Endothelial cell of umbilical vein (primary cell): ENCODE measurements at regions not wholly inside any gene's neighbourhood (a gene's known extent, or its start where the extent isn't known, plus 50 kb on each side); places are given as distances from the start of the nearest gene placed in this dataset.

Experiments used
- BruUV-seq: library from RNA; stranded (reverse); fragments of 400-500 nt; replicated peaks from 2 replicates; lab custom pipeline; 2021; lab: Mats Ljungman, UMichigan
- CTCF ChIA-PET: fragments of 300-600, 350-600 bp; sonication (Branson Sonifier 250); formaldehyde crosslinking; loops from one replicate; lab custom pipeline; 2021; ENCODE audit warnings: antibody characterized with exemption, inconsistent platforms; lab: Charles Lee
- POLR2A ChIA-PET: fragments of 300-600, 350-600 bp; sonication (Branson Sonifier 250); formaldehyde crosslinking; loops from one replicate; lab custom pipeline; 2021; ENCODE audit warnings: antibody characterized with exemption, inconsistent platforms; lab: Charles Lee
- DNase-seq: peaks from one replicate; pipeline ENCODE4 v3.0.0-alpha.2; 2011; ENCODE audit warnings: low read depth, low spot score
- FAIRE-seq: peaks from 2 replicates; lab custom pipeline; 2011; peaks lifted over from hg19 to GRCh38; lab: Jason Lieb, UNC
- H2AFZ ChIP-seq: 2 replicates; pipeline ENCODE4 v1.6.0; 2012; ENCODE audit warnings: low read depth, low read length, control low read depth, inconsistent platforms
- H3K27ac ChIP-seq: 2 replicates; pipeline ENCODE4 v1.5.1; 2011; ENCODE audit warnings: low read depth, mild to moderate bottlenecking, control low read depth, low read length, moderate library complexity; ENCODE audit not compliant: insufficient read depth
- H3K27me3 ChIP-seq, 2 experiments: 2 replicates each; pipeline versions ENCODE4 v1.6.0 to v1.6.1; 2011; ENCODE audit warnings: low read length in 2 of 2, mixed read lengths in 1 of 2; ENCODE audit not compliant: control insufficient read depth in 2 of 2, insufficient read depth in 2 of 2
- H3K36me3 ChIP-seq, 2 experiments: 2 replicates in 1 of 2; 3 replicates in 1 of 2; pipeline ENCODE4 v1.5.1; 2011; ENCODE audit warnings: low read length in 2 of 2, mild to moderate bottlenecking in 1 of 2, moderate library complexity in 1 of 2; ENCODE audit not compliant: control insufficient read depth in 2 of 2, insufficient read depth in 2 of 2; ENCODE audit errors: extremely low read depth in 1 of 2
- H3K4me1 ChIP-seq: 3 replicates; pipeline ENCODE4 v1.5.1; 2011; ENCODE audit warnings: mild to moderate bottlenecking, low read length; ENCODE audit not compliant: control insufficient read depth, insufficient read depth; ENCODE audit errors: extremely low read depth
- H3K4me2 ChIP-seq: 2 replicates; pipeline ENCODE4 v1.6.1; 2011; ENCODE audit warnings: low read length, control low read depth, mixed read lengths; ENCODE audit not compliant: insufficient read depth
- H3K4me3 ChIP-seq, 3 experiments: fragments of 200-600 bp in 1 of 3; sonication (generic), shearing (Covaris generic) in 1 of 3; replicated peaks in 1 of 3; 2 replicates each; pipeline ENCODE4 v1.5.1; 2011 to 2016; ENCODE audit warnings: control low read depth in 3 of 3, low read length in 3 of 3, mild to moderate bottlenecking in 2 of 3, inconsistent platforms in 1 of 3, low read depth in 1 of 3, moderate library complexity in 1 of 3; ENCODE audit not compliant: insufficient read depth in 1 of 3
- H3K79me2 ChIP-seq: 2 replicates; pipeline ENCODE4 v1.6.0; 2012; ENCODE audit warnings: low read length, inconsistent platforms; ENCODE audit not compliant: control insufficient read depth, insufficient read depth
- H3K9ac ChIP-seq: replicated peaks from 2 replicates; pipeline ENCODE3; 2011; ENCODE audit warnings: low read length, control low read depth; ENCODE audit not compliant: insufficient read depth; ENCODE audit errors: extremely low read depth
- H3K9me1 ChIP-seq: replicated peaks from 3 replicates; pipeline ENCODE4 v1.6.0; 2011; ENCODE audit warnings: mild to moderate bottlenecking, low read length; ENCODE audit not compliant: control insufficient read depth, insufficient read depth; ENCODE audit errors: extremely low read depth
- H3K9me3 ChIP-seq: replicated peaks from 2 replicates; pipeline ENCODE4 v1.5.1; 2012; ENCODE audit warnings: low read length, inconsistent platforms; ENCODE audit not compliant: control insufficient read depth, insufficient read depth
- H4K20me1 ChIP-seq: replicated peaks from 2 replicates; pipeline ENCODE3; 2011; ENCODE audit warnings: mild to moderate bottlenecking, low read length; ENCODE audit not compliant: control insufficient read depth, insufficient read depth; ENCODE audit errors: extremely low read depth
- CTCF ChIP-seq, 2 donors: IDR thresholded peaks; 1 replicate in 1 of 2; 2 replicates in 1 of 2; pipeline ENCODE4 v1.5.1; 2011; ENCODE audit warnings: low read length in 2 of 2, mild to moderate bottlenecking in 2 of 2, moderate library complexity in 2 of 2, control low read depth in 1 of 2, inconsistent platforms in 1 of 2, low read depth in 1 of 2; ENCODE audit not compliant: insufficient read depth in 1 of 2; ENCODE audit errors: extremely low read depth in 1 of 2
- EZH2 ChIP-seq: IDR thresholded peaks from 2 replicates; pipeline ENCODE4 v1.6.1; 2012; ENCODE audit warnings: borderline replicate concordance, low read depth, mild to moderate bottlenecking, moderate library complexity, low read length, inconsistent platforms; ENCODE audit not compliant: severe bottlenecking
- FOS ChIP-seq: IDR thresholded peaks from 2 replicates; pipeline ENCODE4 v1.6.1; 2011; ENCODE audit warnings: mild to moderate bottlenecking, low read length, moderate library complexity, borderline replicate concordance; ENCODE audit not compliant: insufficient read depth
- GATA2 ChIP-seq: IDR thresholded peaks from 2 replicates; pipeline ENCODE4 v1.7.0; 2011; ENCODE audit warnings: low read depth, mild to moderate bottlenecking, moderate library complexity, mixed read lengths, low read length; ENCODE audit not compliant: insufficient read length, insufficient read depth
- JUN ChIP-seq: IDR thresholded peaks from 2 replicates; pipeline ENCODE4 v1.6.1; 2011; ENCODE audit warnings: borderline replicate concordance, low read depth; ENCODE audit not compliant: insufficient read length, insufficient read depth
- MAX ChIP-seq: IDR thresholded peaks from 2 replicates; pipeline ENCODE4 v1.6.1; 2011; ENCODE audit not compliant: insufficient read depth, insufficient read length
- MYC ChIP-seq: IDR thresholded peaks from one replicate; pipeline ENCODE4 v1.6.1; 2011; ENCODE audit warnings: mild to moderate bottlenecking, low read depth, low read length
- POLR2A ChIP-seq: IDR thresholded peaks from 2 replicates; pipeline ENCODE4 v1.6.1; 2012; ENCODE audit warnings: low read depth, mild to moderate bottlenecking, control low read depth, low read length
- POLR2AphosphoS5 ChIP-seq: IDR thresholded peaks from 2 replicates; pipeline ENCODE4 v1.6.1; 2012; ENCODE audit warnings: low read depth, mild to moderate bottlenecking, control low read depth, low read length, moderate library complexity; ENCODE audit not compliant: insufficient read depth
- dilution Hi-C: fragments of 300-500 bp; cut with MboI; formaldehyde crosslinking; loops from one replicate; pipeline ENCODE4 v1.15.0; 2019; ENCODE audit warnings: low sequenced_read_pairs; ENCODE audit not compliant: extremely low pct_ligation_motif_present
- intact Hi-C: fragments of 100-400 bp; cut with micrococcal nuclease; formaldehyde crosslinking; loops from one replicate; pipeline ENCODE4 v1.10.0; 2022

GRCh38 chr13:73730014-73730413 is 404.2 kb downstream of the KLF12 start:
- no peak overlapping the region for H3K4me2 ChIP-seq
- FAIRE-seq (no peak), DNase-seq (no peak)
- no peaks in the 10 kb centered on the region for H3K36me3 ChIP-seq
- CTCF ChIA-PET: interaction anchor here (1.2 kb wide), 1 partner anchor 12 kb away, joined by 4 read pairs; no protein-coding TSS in a partner anchor
- no TSS peak for BruUV-seq
- H3K9me1 ChIP-seq: no peaks in the 10 kb centered on the region
- no peaks in the 10 kb centered on the region for H3K79me2 ChIP-seq
- no peaks in the 10 kb centered on the region for H3K27me3 ChIP-seq
- H3K4me3 ChIP-seq: no peak overlapping the region
- no peak overlapping the region for H3K9ac ChIP-seq
- dilution Hi-C loops: no loop called here
- H2AFZ ChIP-seq: no peak overlapping the region
- H3K4me1 ChIP-seq: no peaks in the 10 kb centered on the region
- POLR2A ChIA-PET: no interaction called here
- intact Hi-C loops: no loop called here
- no peak overlapping the region for H3K27ac ChIP-seq
- H3K9me3 ChIP-seq: no peaks in the 10 kb centered on the region
- no peaks in the 10 kb centered on the region for H4K20me1 ChIP-seq
- no peak for TF ChIP-seq MYC
- no peak for TF ChIP-seq JUN
- no peak for TF ChIP-seq CTCF (IDR thresholded peaks at IDR 0.05; ENCODE audit: extremely low read depth in 1 of 2, insufficient read depth in 1 of 2, low read depth in 1 of 2, low read length in 2 of 2)

GRCh38 chr13:73729046-73729445 is 405.2 kb downstream of the KLF12 start:
- Histone ChIP-seq H2AFZ (no peak overlapping the region), H3K27ac (no peak overlapping the region), H3K4me1 (no peaks in the 10 kb centered on the region), H4K20me1 (no peaks in the 10 kb centered on the region), H3K27me3 (no peaks in the 10 kb centered on the region), H3K9me3 (no peaks in the 10 kb centered on the region), H3K36me3 (no peaks in the 10 kb centered on the region), H3K9me1 (no peaks in the 10 kb centered on the region), H3K79me2 (no peaks in the 10 kb centered on the region), H3K9ac (no peak overlapping the region), H3K4me2 (no peak overlapping the region), H3K4me3 (no peak overlapping the region)
- intact Hi-C loops (no loop called here), dilution Hi-C loops (no loop called here)
- ChIA-PET CTCF (interaction anchor here (0.6 to 1.2 kb wide), 2 partner anchors 11 to 448 kb away, joined by 3 to 4 read pairs; no protein-coding TSS in a partner anchor), POLR2A (no interaction called here)
- no peak for DNase-seq
- TF ChIP-seq GATA2 (no peak), JUN (no peak), POLR2AphosphoS5 (no peak), MAX (no peak), POLR2A (no peak), FOS (no peak), EZH2 (no peak), CTCF (IDR thresholded peaks at IDR 0.05; ENCODE audit: extremely low read depth in 1 of 2, insufficient read depth in 1 of 2, low read depth in 1 of 2, low read length in 2 of 2) (no peak), MYC (no peak)
- no peak for FAIRE-seq
- no TSS peak for BruUV-seq
